ENCODE measurements at regions not wholly inside any gene's neighbourhood (a gene's known extent, or its start where the extent isn't known, plus 50 kb on each side); places are given as distances from the start of the nearest gene placed in this dataset.

- Histone ChIP-seq H3K27ac (ENCODE audit: low read depth, low read length) (no peak overlapping the region), H3K4me1 (ENCODE audit: insufficient read depth, low read length) (peaks cover 18% of the 10 kb centered on the region), H3K9me3 (ENCODE audit: low read length) (no peaks in the 10 kb centered on the region), H3K9ac (ENCODE audit: low read length) (no peak overlapping the region), H3K27me3 (ENCODE audit: control insufficient read depth in 1 of 2, insufficient read depth in 2 of 2, low read length in 2 of 2) (no peaks in the 10 kb centered on the region), H3K4me3 (ENCODE audit: low read depth in 1 of 2, low read length in 2 of 2) (no peak overlapping the region), H3K36me3 (ENCODE audit: insufficient read depth, low read length) (no peaks in the 10 kb centered on the region)
These were observed 622.8 kb upstream of the AGTR1 start for GRCh38 chr3:148074946-148075345.

DNA sequence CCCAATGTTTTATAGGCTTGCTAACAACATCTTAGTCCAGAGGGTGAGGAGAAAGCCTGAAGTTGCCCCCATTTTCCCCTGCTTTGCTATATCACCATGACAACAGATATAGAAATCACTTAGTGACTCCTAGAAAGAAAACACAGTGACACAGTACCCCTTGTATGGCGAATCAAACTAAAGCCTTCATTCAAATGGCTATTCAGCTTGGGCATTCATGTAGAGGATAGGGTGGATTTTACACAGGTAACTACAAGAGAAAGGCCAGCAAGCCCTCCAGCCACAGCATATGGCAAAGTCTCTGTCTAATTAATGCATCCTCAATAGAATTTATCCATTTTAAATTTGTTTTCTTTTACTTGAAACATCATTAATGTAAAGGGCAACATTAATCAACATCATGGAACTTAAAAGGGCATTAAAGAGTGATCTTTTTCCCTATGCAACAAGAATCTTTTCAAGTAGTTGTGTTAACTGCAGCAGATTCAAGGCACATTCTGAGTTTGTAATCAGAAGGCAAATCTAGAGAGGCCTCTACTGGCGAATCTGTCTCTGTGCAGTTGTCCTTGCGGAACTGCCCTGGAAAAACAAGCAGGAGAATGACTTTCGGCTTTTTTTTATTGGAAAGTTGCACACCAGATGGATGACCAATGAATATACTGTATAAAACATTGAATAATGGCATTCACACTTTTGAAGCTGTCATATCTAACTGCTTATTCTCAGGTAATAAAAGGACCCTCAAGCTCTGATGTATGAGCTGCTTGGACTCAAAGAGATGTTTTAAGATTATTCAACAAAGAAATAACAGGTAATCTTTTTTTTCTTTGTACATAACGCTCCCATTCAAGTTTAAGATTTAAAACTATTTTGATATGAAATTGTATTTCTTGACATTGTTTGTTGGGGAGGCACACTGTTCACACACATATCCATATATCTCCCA, 621.7 kb upstream of the AGTR1 start:
- no peak overlapping the region for H3K9ac ChIP-seq (ENCODE audit: low read length)
- no peaks in the 10 kb centered on the region for H3K27me3 ChIP-seq (ENCODE audit: control insufficient read depth in 1 of 2, insufficient read depth in 2 of 2, low read length in 2 of 2)
- peaks cover 18% of the 10 kb centered on the region for H3K4me1 ChIP-seq (ENCODE audit: insufficient read depth, low read length)
- H3K36me3 ChIP-seq (ENCODE audit: insufficient read depth, low read length) = no peaks in the 10 kb centered on the region
- no peak overlapping the region for H3K4me3 ChIP-seq (ENCODE audit: low read depth in 1 of 2, low read length in 2 of 2)
- no peaks in the 10 kb centered on the region for H3K9me3 ChIP-seq (ENCODE audit: low read length)
- no peak overlapping the region for H3K27ac ChIP-seq (ENCODE audit: low read depth, low read length)

DNA sequence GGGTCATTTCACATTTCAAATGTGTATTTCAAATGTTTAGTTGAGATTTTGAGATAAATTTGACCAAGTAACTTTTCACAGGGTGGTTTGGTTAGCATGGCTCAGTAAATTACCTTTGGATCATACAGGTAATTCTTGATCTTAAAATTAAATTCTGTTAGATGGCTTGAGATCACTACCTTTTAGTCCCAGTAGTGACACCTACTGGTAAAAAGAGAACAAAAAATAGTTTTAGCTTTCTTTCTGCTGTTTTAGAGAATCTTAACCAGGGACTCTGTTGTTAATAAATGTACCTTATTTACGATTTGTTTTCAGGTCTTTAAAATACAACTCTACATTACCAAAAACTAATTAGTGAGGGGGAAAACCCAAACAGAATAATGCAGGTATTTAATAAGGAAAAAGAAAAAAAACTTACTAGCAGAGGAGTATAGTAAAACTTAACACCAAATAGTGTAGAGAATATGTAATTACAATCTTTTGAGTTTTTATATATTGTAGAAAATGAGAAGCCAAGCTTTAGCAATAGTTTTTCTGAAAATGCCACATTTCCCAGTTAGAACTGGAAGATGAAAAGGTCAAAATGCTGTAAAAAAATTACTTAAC, 620.3 kb upstream of the AGTR1 start:
- Histone ChIP-seq H3K27me3 (ENCODE audit: control insufficient read depth in 1 of 2, insufficient read depth in 2 of 2, low read length in 2 of 2) (no peaks in the 10 kb centered on the region), H3K9me3 (ENCODE audit: low read length) (no peaks in the 10 kb centered on the region), H3K4me1 (ENCODE audit: insufficient read depth, low read length) (peaks cover 18% of the 10 kb centered on the region), H3K4me3 (ENCODE audit: low read depth in 1 of 2, low read length in 2 of 2) (no peak overlapping the region), H3K27ac (ENCODE audit: low read depth, low read length) (no peak overlapping the region), H3K9ac (ENCODE audit: low read length) (no peak overlapping the region), H3K36me3 (ENCODE audit: insufficient read depth, low read length) (no peaks in the 10 kb centered on the region)

GRCh38 chr3:148077965-148078364, 619.7 kb upstream of the AGTR1 start:
- no peak overlapping the region for H3K27ac ChIP-seq (ENCODE audit: low read depth, low read length)
- no peaks in the 10 kb centered on the region for H3K9me3 ChIP-seq (ENCODE audit: low read length)
- H3K4me1 ChIP-seq (ENCODE audit: insufficient read depth, low read length) = peaks cover 18% of the 10 kb centered on the region
- H3K9ac ChIP-seq (ENCODE audit: low read length) = no peak overlapping the region
- H3K36me3 ChIP-seq (ENCODE audit: insufficient read depth, low read length) = no peaks in the 10 kb centered on the region
- no peak overlapping the region for H3K4me3 ChIP-seq (ENCODE audit: low read depth in 1 of 2, low read length in 2 of 2)
- no peaks in the 10 kb centered on the region for H3K27me3 ChIP-seq (ENCODE audit: control insufficient read depth in 1 of 2, insufficient read depth in 2 of 2, low read length in 2 of 2)

DNA sequence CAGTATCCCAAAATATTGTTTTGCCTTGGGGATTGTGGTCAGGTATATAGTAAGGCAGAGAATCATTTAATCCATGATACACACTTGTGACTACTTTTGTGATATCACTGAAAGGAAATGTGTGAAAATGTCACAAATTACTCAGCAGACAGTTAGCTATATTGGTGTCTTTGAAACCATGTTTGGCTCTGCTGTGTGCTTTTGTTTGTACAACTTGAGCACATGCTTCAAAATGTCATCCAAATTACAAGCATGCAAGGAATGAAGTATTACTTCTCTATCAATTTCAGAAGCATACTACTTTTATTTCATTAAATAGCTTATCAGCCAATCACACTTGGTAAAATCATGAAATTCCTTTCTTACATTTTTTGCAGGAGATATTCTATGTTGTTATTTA, 619.0 kb upstream of the AGTR1 start:
- Histone ChIP-seq H3K27me3 (ENCODE audit: control insufficient read depth in 1 of 2, insufficient read depth in 2 of 2, low read length in 2 of 2) (no peaks in the 10 kb centered on the region), H3K9me3 (ENCODE audit: low read length) (no peaks in the 10 kb centered on the region), H3K4me3 (ENCODE audit: low read depth in 1 of 2, low read length in 2 of 2) (no peak overlapping the region), H3K9ac (ENCODE audit: low read length) (no peak overlapping the region), H3K27ac (ENCODE audit: low read depth, low read length) (no peak overlapping the region), H3K4me1 (ENCODE audit: insufficient read depth, low read length) (peaks cover 18% of the 10 kb centered on the region), H3K36me3 (ENCODE audit: insufficient read depth, low read length) (no peaks in the 10 kb centered on the region)

DNA sequence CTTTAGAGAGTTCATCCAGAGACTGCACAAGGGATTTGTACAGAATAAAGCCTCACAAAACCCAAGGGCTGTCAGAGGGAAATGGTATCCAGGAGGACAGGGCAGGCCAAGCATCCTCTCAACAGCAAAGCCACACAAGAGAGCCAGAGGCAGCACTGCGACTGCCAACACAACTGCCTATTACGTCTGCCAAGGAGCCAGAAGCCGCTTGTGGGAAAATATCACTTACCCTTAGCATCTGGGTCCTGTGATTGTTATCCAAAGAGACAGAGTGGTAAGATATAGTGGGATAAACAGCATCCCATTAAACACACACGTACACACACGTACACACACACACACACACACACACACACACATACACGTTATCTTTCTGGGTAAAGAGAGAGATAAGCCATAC, 618.3 kb upstream of the AGTR1 start:
- Histone ChIP-seq H3K9me3 (ENCODE audit: low read length) (no peaks in the 10 kb centered on the region), H3K36me3 (ENCODE audit: insufficient read depth, low read length) (no peaks in the 10 kb centered on the region), H3K9ac (ENCODE audit: low read length) (no peak overlapping the region), H3K4me3 (ENCODE audit: low read depth in 1 of 2, low read length in 2 of 2) (peak overlapping the region in 1 of 2 donors; percentile 16), H3K4me1 (ENCODE audit: insufficient read depth, low read length) (peaks cover 18% of the 10 kb centered on the region), H3K27me3 (ENCODE audit: control insufficient read depth in 1 of 2, insufficient read depth in 2 of 2, low read length in 2 of 2) (no peaks in the 10 kb centered on the region), H3K27ac (ENCODE audit: low read depth, low read length) (peak overlapping the region; percentile 43)

- H3K36me3 ChIP-seq (ENCODE audit: insufficient read depth, low read length) = no peaks in the 10 kb centered on the region
- H3K4me1 ChIP-seq (ENCODE audit: insufficient read depth, low read length) = peaks cover 12% of the 10 kb centered on the region
- H3K9me3 ChIP-seq (ENCODE audit: low read length) = no peaks in the 10 kb centered on the region
- H3K4me3 ChIP-seq (ENCODE audit: low read depth in 1 of 2, low read length in 2 of 2) = no peak overlapping the region
- no peak overlapping the region for H3K27ac ChIP-seq (ENCODE audit: low read depth, low read length)
- H3K27me3 ChIP-seq (ENCODE audit: control insufficient read depth in 1 of 2, insufficient read depth in 2 of 2, low read length in 2 of 2) = no peaks in the 10 kb centered on the region
- no peak overlapping the region for H3K9ac ChIP-seq (ENCODE audit: low read length)
These were observed 615.8 kb upstream of the AGTR1 start for GRCh38 chr3:148081926-148082325.

- peaks cover 12% of the 10 kb centered on the region for H3K4me1 ChIP-seq (ENCODE audit: insufficient read depth, low read length)
- H3K36me3 ChIP-seq (ENCODE audit: insufficient read depth, low read length) = no peaks in the 10 kb centered on the region
- no peak overlapping the region for H3K9ac ChIP-seq (ENCODE audit: low read length)
- no peaks in the 10 kb centered on the region for H3K9me3 ChIP-seq (ENCODE audit: low read length)
- H3K27me3 ChIP-seq (ENCODE audit: control insufficient read depth in 1 of 2, insufficient read depth in 2 of 2, low read length in 2 of 2) = no peaks in the 10 kb centered on the region
- no peak overlapping the region for H3K27ac ChIP-seq (ENCODE audit: low read depth, low read length)
- H3K4me3 ChIP-seq (ENCODE audit: low read depth in 1 of 2, low read length in 2 of 2) = no peak overlapping the region
These were observed 615.0 kb upstream of the AGTR1 start for GRCh38 chr3:148082506-148083280.

- Histone ChIP-seq H3K27ac (ENCODE audit: low read depth, low read length) (no peak overlapping the region), H3K4me1 (ENCODE audit: insufficient read depth, low read length) (peaks cover 8% of the 10 kb centered on the region), H3K9me3 (ENCODE audit: low read length) (no peaks in the 10 kb centered on the region), H3K9ac (ENCODE audit: low read length) (no peak overlapping the region), H3K36me3 (ENCODE audit: insufficient read depth, low read length) (no peaks in the 10 kb centered on the region), H3K4me3 (ENCODE audit: low read depth in 1 of 2, low read length in 2 of 2) (no peak overlapping the region), H3K27me3 (ENCODE audit: control insufficient read depth in 1 of 2, insufficient read depth in 2 of 2, low read length in 2 of 2) (no peaks in the 10 kb centered on the region)
These were observed 614.0 kb upstream of the AGTR1 start for GRCh38 chr3:148083526-148084182.

- Histone ChIP-seq H3K9me3 (ENCODE audit: low read length) (no peaks in the 10 kb centered on the region), H3K36me3 (ENCODE audit: insufficient read depth, low read length) (no peaks in the 10 kb centered on the region), H3K27ac (ENCODE audit: low read depth, low read length) (no peak overlapping the region), H3K9ac (ENCODE audit: low read length) (no peak overlapping the region), H3K4me1 (ENCODE audit: insufficient read depth, low read length) (no peaks in the 10 kb centered on the region), H3K27me3 (ENCODE audit: control insufficient read depth in 1 of 2, insufficient read depth in 2 of 2, low read length in 2 of 2) (no peaks in the 10 kb centered on the region), H3K4me3 (ENCODE audit: low read depth in 1 of 2, low read length in 2 of 2) (no peak overlapping the region)
These were observed 612.8 kb upstream of the AGTR1 start for GRCh38 chr3:148084931-148085330.
